ENCODE measurements at regions not wholly inside any gene's neighbourhood (a gene's known extent, or its start where the extent isn't known, plus 50 kb on each side); places are given as distances from the start of the nearest gene placed in this dataset.

- Histone ChIP-seq H3K4me1 (ENCODE audit: control extremely low read depth in 1 of 4, control insufficient read depth in 4 of 4, insufficient read depth in 4 of 4, low read length in 3 of 4) (no peaks in the 10 kb centered on the region), H3K27me3 (replicated peaks in 2 of 5; ENCODE audit: control insufficient read depth in 4 of 5, insufficient read depth in 5 of 5, low read length in 4 of 5) (no peaks in the 10 kb centered on the region), H3K4me3 (ENCODE audit: control insufficient read depth in 1 of 7, extremely low read depth in 1 of 7, insufficient read depth in 4 of 7, low read depth in 2 of 7, low read length in 6 of 7) (no peak overlapping the region), H3K36me3 (ENCODE audit: control insufficient read depth in 4 of 4, insufficient read depth in 4 of 4, low read length in 3 of 4) (no peaks in the 10 kb centered on the region), H3K9me3 (ENCODE audit: control extremely low read depth in 1 of 5, control insufficient read depth in 4 of 5, insufficient read depth in 2 of 5, low read depth in 1 of 5, low read length in 4 of 5) (no peaks in the 10 kb centered on the region), H3K27ac (ENCODE audit: insufficient read depth in 1 of 2, low read depth in 1 of 2, low read length in 2 of 2, poor library complexity in 1 of 2, severe bottlenecking in 2 of 2) (no peak overlapping the region)
- ChIA-PET POLR2A (no interaction called here), CTCF (no interaction called here)
- no CpG with 5 or more reads among the region's 1 CpG for WGBS (ENCODE audit: insufficient coverage)
- no peak for DNase-seq
Measured at GRCh38 chr7:119421657-119422056, 851.3 kb upstream of the KCND2 start.

- CTCF ChIA-PET = no interaction called here
- WGBS (ENCODE audit: insufficient coverage) = no CpG with 5 or more reads among the region's 2 CpGs
- no peaks in the 10 kb centered on the region for H3K27me3 ChIP-seq (replicated peaks in 2 of 5; ENCODE audit: control insufficient read depth in 4 of 5, insufficient read depth in 5 of 5, low read length in 4 of 5)
- no peak overlapping the region for H3K27ac ChIP-seq (ENCODE audit: insufficient read depth in 1 of 2, low read depth in 1 of 2, low read length in 2 of 2, poor library complexity in 1 of 2, severe bottlenecking in 2 of 2)
- no peaks in the 10 kb centered on the region for H3K9me3 ChIP-seq (ENCODE audit: control extremely low read depth in 1 of 5, control insufficient read depth in 4 of 5, insufficient read depth in 2 of 5, low read depth in 1 of 5, low read length in 4 of 5)
- no peaks in the 10 kb centered on the region for H3K4me1 ChIP-seq (ENCODE audit: control extremely low read depth in 1 of 4, control insufficient read depth in 4 of 4, insufficient read depth in 4 of 4, low read length in 3 of 4)
- DNase-seq = no peak
- POLR2A ChIA-PET = no interaction called here
- H3K4me3 ChIP-seq (ENCODE audit: control insufficient read depth in 1 of 7, extremely low read depth in 1 of 7, insufficient read depth in 4 of 7, low read depth in 2 of 7, low read length in 6 of 7) = no peak overlapping the region
- no peaks in the 10 kb centered on the region for H3K36me3 ChIP-seq (ENCODE audit: control insufficient read depth in 4 of 4, insufficient read depth in 4 of 4, low read length in 3 of 4)
Measured at GRCh38 chr7:119436882-119437281, 836.1 kb upstream of the KCND2 start.

DNA sequence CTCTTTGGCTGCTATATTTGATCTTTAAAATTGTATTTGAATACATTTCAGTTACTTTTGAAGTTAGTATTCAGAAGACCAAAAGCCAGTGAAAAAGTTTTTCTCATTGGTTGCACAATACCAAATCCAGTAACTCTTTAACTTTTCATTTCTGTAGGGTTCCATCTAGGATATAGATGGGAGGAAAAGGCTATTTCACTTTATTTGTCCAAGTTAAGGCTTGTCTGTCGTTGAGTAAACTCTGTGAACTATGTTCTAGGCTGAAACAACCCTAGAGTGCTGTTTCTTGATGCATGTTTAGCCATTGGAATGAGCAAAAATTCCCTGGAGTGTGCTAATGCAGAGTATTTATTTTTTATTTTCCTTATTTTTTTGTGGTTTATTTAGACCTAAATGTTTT is 834.7 kb upstream of the KCND2 start:
- no peak overlapping the region for H3K4me3 ChIP-seq (ENCODE audit: control insufficient read depth in 1 of 7, extremely low read depth in 1 of 7, insufficient read depth in 4 of 7, low read depth in 2 of 7, low read length in 6 of 7)
- no peaks in the 10 kb centered on the region for H3K9me3 ChIP-seq (ENCODE audit: control extremely low read depth in 1 of 5, control insufficient read depth in 4 of 5, insufficient read depth in 2 of 5, low read depth in 1 of 5, low read length in 4 of 5)
- H3K4me1 ChIP-seq (ENCODE audit: control extremely low read depth in 1 of 4, control insufficient read depth in 4 of 4, insufficient read depth in 4 of 4, low read length in 3 of 4) = no peaks in the 10 kb centered on the region
- ChIA-PET POLR2A (no interaction called here), CTCF (no interaction called here)
- WGBS (ENCODE audit: insufficient coverage) = 11% methylated on average over 1 of the region's 1 CpG
- no peaks in the 10 kb centered on the region for H3K27me3 ChIP-seq (replicated peaks in 2 of 5; ENCODE audit: control insufficient read depth in 4 of 5, insufficient read depth in 5 of 5, low read length in 4 of 5)
- no peaks in the 10 kb centered on the region for H3K36me3 ChIP-seq (ENCODE audit: control insufficient read depth in 4 of 4, insufficient read depth in 4 of 4, low read length in 3 of 4)
- DNase-seq = no peak
- H3K27ac ChIP-seq (ENCODE audit: insufficient read depth in 1 of 2, low read depth in 1 of 2, low read length in 2 of 2, poor library complexity in 1 of 2, severe bottlenecking in 2 of 2) = no peak overlapping the region

GRCh38 chr7:119439192-119439591 is 833.8 kb upstream of the KCND2 start:
- Histone ChIP-seq H3K4me3 (ENCODE audit: control insufficient read depth in 1 of 7, extremely low read depth in 1 of 7, insufficient read depth in 4 of 7, low read depth in 2 of 7, low read length in 6 of 7) (no peak overlapping the region), H3K4me1 (ENCODE audit: control extremely low read depth in 1 of 4, control insufficient read depth in 4 of 4, insufficient read depth in 4 of 4, low read length in 3 of 4) (no peaks in the 10 kb centered on the region), H3K9me3 (ENCODE audit: control extremely low read depth in 1 of 5, control insufficient read depth in 4 of 5, insufficient read depth in 2 of 5, low read depth in 1 of 5, low read length in 4 of 5) (no peaks in the 10 kb centered on the region), H3K27me3 (replicated peaks in 2 of 5; ENCODE audit: control insufficient read depth in 4 of 5, insufficient read depth in 5 of 5, low read length in 4 of 5) (no peaks in the 10 kb centered on the region), H3K27ac (ENCODE audit: insufficient read depth in 1 of 2, low read depth in 1 of 2, low read length in 2 of 2, poor library complexity in 1 of 2, severe bottlenecking in 2 of 2) (no peak overlapping the region), H3K36me3 (ENCODE audit: control insufficient read depth in 4 of 4, insufficient read depth in 4 of 4, low read length in 3 of 4) (no peaks in the 10 kb centered on the region)
- DNase-seq = no peak
- ChIA-PET POLR2A (no interaction called here), CTCF (no interaction called here)
- WGBS (ENCODE audit: insufficient coverage) = 96% methylated on average over 4 of the region's 4 CpGs

DNA sequence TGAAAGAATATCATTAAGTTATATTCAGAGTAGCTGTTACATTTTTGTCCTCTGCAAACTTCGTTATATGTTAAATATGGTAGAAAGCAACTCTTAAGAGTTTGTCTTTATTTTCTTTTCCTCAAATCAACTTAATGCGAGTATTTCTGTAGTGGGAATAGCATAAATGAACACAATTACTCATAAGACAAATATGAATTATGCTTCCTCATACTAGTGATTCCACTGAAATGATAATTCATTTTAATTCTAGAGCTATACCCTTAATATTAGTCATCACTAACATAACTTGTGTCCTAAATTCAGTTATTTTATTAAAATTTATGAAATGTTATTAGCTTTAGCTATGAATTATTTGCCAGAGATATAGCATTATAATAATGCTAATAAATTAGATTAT is 820.6 kb upstream of the KCND2 start:
- H3K27me3 ChIP-seq (replicated peaks in 2 of 5; ENCODE audit: control insufficient read depth in 4 of 5, insufficient read depth in 5 of 5, low read length in 4 of 5) = no peaks in the 10 kb centered on the region
- POLR2A ChIA-PET = no interaction called here
- no peak for DNase-seq
- CTCF ChIA-PET = no interaction called here
- H3K36me3 ChIP-seq (ENCODE audit: control insufficient read depth in 4 of 4, insufficient read depth in 4 of 4, low read length in 3 of 4) = no peaks in the 10 kb centered on the region
- no peaks in the 10 kb centered on the region for H3K4me1 ChIP-seq (ENCODE audit: control extremely low read depth in 1 of 4, control insufficient read depth in 4 of 4, insufficient read depth in 4 of 4, low read length in 3 of 4)
- no CpG with 5 or more reads among the region's 2 CpGs for WGBS (ENCODE audit: insufficient coverage)
- H3K9me3 ChIP-seq (ENCODE audit: control extremely low read depth in 1 of 5, control insufficient read depth in 4 of 5, insufficient read depth in 2 of 5, low read depth in 1 of 5, low read length in 4 of 5) = no peaks in the 10 kb centered on the region
- no peak overlapping the region for H3K4me3 ChIP-seq (ENCODE audit: control insufficient read depth in 1 of 7, extremely low read depth in 1 of 7, insufficient read depth in 4 of 7, low read depth in 2 of 7, low read length in 6 of 7)
- no peak overlapping the region for H3K27ac ChIP-seq (ENCODE audit: insufficient read depth in 1 of 2, low read depth in 1 of 2, low read length in 2 of 2, poor library complexity in 1 of 2, severe bottlenecking in 2 of 2)

GRCh38 chr7:119465798-119466305 is 807.1 kb upstream of the KCND2 start:
- CTCF ChIA-PET = no interaction called here

GRCh38 chr7:119472408-119473038 is 800.5 kb upstream of the KCND2 start:
- no peaks in the 10 kb centered on the region for H3K9me3 ChIP-seq (ENCODE audit: control extremely low read depth in 1 of 5, control insufficient read depth in 4 of 5, insufficient read depth in 2 of 5, low read depth in 1 of 5, low read length in 4 of 5)
- no peaks in the 10 kb centered on the region for H3K4me1 ChIP-seq (ENCODE audit: control extremely low read depth in 1 of 4, control insufficient read depth in 4 of 4, insufficient read depth in 4 of 4, low read length in 3 of 4)
- ChIA-PET CTCF (no interaction called here), POLR2A (no interaction called here)
- no peak overlapping the region for H3K27ac ChIP-seq (ENCODE audit: insufficient read depth in 1 of 2, low read depth in 1 of 2, low read length in 2 of 2, poor library complexity in 1 of 2, severe bottlenecking in 2 of 2)
- 47% methylated on average over 4 of the region's 7 CpGs for WGBS (ENCODE audit: insufficient coverage)
- no peaks in the 10 kb centered on the region for H3K36me3 ChIP-seq (ENCODE audit: control insufficient read depth in 4 of 4, insufficient read depth in 4 of 4, low read length in 3 of 4)
- no peaks in the 10 kb centered on the region for H3K27me3 ChIP-seq (replicated peaks in 2 of 5; ENCODE audit: control insufficient read depth in 4 of 5, insufficient read depth in 5 of 5, low read length in 4 of 5)
- no peak for DNase-seq
- H3K4me3 ChIP-seq (ENCODE audit: control insufficient read depth in 1 of 7, extremely low read depth in 1 of 7, insufficient read depth in 4 of 7, low read depth in 2 of 7, low read length in 6 of 7) = no peak overlapping the region

More at GRCh38 chr7:119465798-119466305, 807.1 kb upstream of the KCND2 start:
- DNase-seq = no peak
- WGBS (ENCODE audit: insufficient coverage) = no CpG with 5 or more reads among the region's 1 CpG
- H3K4me1 ChIP-seq (ENCODE audit: control extremely low read depth in 1 of 4, control insufficient read depth in 4 of 4, insufficient read depth in 4 of 4, low read length in 3 of 4) = no peaks in the 10 kb centered on the region
- H3K4me3 ChIP-seq (ENCODE audit: control insufficient read depth in 1 of 7, extremely low read depth in 1 of 7, insufficient read depth in 4 of 7, low read depth in 2 of 7, low read length in 6 of 7) = no peak overlapping the region
- no peaks in the 10 kb centered on the region for H3K9me3 ChIP-seq (ENCODE audit: control extremely low read depth in 1 of 5, control insufficient read depth in 4 of 5, insufficient read depth in 2 of 5, low read depth in 1 of 5, low read length in 4 of 5)
- H3K27me3 ChIP-seq (replicated peaks in 2 of 5; ENCODE audit: control insufficient read depth in 4 of 5, insufficient read depth in 5 of 5, low read length in 4 of 5) = no peaks in the 10 kb centered on the region
- POLR2A ChIA-PET = no interaction called here
- H3K27ac ChIP-seq (ENCODE audit: insufficient read depth in 1 of 2, low read depth in 1 of 2, low read length in 2 of 2, poor library complexity in 1 of 2, severe bottlenecking in 2 of 2) = no peak overlapping the region
- no peaks in the 10 kb centered on the region for H3K36me3 ChIP-seq (ENCODE audit: control insufficient read depth in 4 of 4, insufficient read depth in 4 of 4, low read length in 3 of 4)
